AG04449 (cell line): ENCODE measurements at regions not wholly inside any gene's neighbourhood (a gene's known extent, or its start where the extent isn't known, plus 50 kb on each side); places are given as distances from the start of the nearest gene placed in this dataset.

ENCODE experiments used
- CTCF ChIA-PET: fragments of 350-600 bp; formaldehyde crosslinking; extraction: SDS; loops from one replicate; lab custom pipeline; 2021; ENCODE audit warnings: antibody characterized with exemption; lab: Yijun Ruan, JAX
- POLR2A ChIA-PET: fragments of 400-600, 350-600 bp; formaldehyde crosslinking; extraction: SDS; loops from one replicate; lab custom pipeline; 2020; ENCODE audit warnings: antibody characterized with exemption, inconsistent platforms; lab: Yijun Ruan, JAX
- DNase-seq: peaks from one replicate; pipeline ENCODE4 v3.0.0-alpha.2; 2010; ENCODE audit warnings: low read depth, low spot score
- H3K4me3 ChIP-seq: 2 replicates; pipeline ENCODE4 v1.5.1; 2011; ENCODE audit warnings: low read depth, mild to moderate bottlenecking, control low read depth, low read length
- CTCF ChIP-seq: IDR thresholded peaks from one replicate; pipeline ENCODE4 v1.5.1; 2011; ENCODE audit warnings: mild to moderate bottlenecking, moderate library complexity, low read length, control low read depth, inconsistent platforms; ENCODE audit not compliant: insufficient read depth; ENCODE audit errors: missing control alignments

DNA sequence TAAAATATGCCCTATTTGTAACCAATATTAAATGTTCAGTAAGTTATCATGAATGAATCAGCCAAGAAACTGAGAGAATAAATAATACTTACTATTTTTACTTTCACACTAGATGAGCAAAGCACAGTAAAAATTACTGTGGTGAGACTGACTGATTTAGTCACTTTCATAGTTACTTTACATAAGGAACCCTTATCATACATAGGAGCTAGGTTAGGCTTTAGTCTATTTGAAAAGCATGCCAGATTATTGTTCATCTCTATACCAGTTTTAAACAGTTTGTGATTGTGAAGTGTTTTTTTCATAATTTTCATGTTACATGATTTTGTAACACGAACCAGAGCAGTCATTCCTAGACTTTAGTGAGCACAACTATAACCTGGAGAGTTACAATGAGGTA lies 80.7 kb upstream of the MAGI2 start:
- ChIA-PET POLR2A (no interaction called here), CTCF (no interaction called here)
- no peak for DNase-seq
- no peak for TF ChIP-seq CTCF
- H3K4me3 ChIP-seq, result no peak overlapping the region

DNA sequence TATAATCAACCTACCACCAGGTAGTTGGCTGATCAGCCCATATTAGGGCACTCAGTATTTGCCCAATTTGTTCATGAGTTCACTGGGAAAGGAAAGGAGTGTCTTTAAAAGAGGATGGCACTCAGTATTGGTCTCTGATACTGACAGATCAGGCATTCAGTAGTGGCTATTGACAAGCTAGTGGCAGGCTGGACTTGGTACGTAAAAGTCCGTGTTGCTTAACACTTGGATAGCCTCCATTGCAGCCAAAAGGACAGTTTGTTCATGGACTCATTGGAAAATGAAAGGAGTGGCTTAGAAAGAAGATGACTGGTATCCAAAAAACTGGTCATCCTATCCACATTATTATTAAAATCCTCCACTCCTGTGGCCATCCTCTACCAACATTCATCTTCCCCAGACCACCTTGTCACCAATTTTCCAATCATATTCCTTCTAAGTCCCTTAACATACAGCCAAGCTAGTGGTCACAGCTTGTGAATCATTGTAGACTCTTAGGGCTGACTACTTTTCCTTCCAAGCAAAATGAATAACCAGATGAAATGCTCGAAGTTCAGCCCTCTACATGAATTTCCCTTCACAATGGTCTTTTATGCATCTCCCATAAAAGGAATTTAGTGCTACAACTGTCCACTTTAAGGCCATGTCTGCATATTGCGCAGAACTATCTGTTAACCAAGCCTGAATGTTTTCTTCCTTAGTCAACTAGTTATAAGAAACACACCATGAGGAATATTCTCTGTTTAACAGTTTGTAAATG lies 78.6 kb upstream of the MAGI2 start:
- no peak for DNase-seq

GRCh38 chr7:79531116-79531515 lies 77.6 kb upstream of the MAGI2 start:
- no peak for DNase-seq
- ChIA-PET CTCF (no interaction called here), POLR2A (no interaction called here)
- TF ChIP-seq CTCF, result no peak
- no peak overlapping the region for H3K4me3 ChIP-seq

More for the DNA sequence above, 78.6 kb upstream of the MAGI2 start:
- H3K4me3 ChIP-seq, result no peak overlapping the region
- CTCF ChIA-PET, result interaction anchor here (0.6 to 1.1 kb wide), 2 partner anchors 11 to 22 kb away, joined by 3 read pairs; no protein-coding TSS in a partner anchor
- POLR2A ChIA-PET, result no interaction called here
- TF ChIP-seq CTCF, result no peak

DNA sequence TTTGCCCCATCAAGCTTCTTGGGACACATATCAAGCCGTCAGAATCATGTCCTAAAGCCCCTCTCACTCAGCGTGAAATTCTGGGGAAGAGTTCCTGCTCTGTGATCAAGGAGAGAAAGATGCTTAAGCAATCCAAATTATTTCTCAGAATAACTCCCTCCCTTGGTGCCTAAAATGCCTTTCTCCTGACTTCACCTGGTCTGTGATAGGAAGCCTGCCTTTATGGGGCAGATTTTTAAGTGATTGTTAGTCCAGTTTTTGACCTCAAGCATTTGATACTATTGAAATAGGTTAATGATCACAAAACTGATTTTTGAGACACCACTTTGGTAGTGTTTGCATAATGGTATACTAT lies 76.4 kb upstream of the MAGI2 start:
- H3K4me3 ChIP-seq, result no peak overlapping the region
- ChIA-PET CTCF (no interaction called here), POLR2A (no interaction called here)
- TF ChIP-seq CTCF, result no peak
- DNase-seq, result no peak

DNA sequence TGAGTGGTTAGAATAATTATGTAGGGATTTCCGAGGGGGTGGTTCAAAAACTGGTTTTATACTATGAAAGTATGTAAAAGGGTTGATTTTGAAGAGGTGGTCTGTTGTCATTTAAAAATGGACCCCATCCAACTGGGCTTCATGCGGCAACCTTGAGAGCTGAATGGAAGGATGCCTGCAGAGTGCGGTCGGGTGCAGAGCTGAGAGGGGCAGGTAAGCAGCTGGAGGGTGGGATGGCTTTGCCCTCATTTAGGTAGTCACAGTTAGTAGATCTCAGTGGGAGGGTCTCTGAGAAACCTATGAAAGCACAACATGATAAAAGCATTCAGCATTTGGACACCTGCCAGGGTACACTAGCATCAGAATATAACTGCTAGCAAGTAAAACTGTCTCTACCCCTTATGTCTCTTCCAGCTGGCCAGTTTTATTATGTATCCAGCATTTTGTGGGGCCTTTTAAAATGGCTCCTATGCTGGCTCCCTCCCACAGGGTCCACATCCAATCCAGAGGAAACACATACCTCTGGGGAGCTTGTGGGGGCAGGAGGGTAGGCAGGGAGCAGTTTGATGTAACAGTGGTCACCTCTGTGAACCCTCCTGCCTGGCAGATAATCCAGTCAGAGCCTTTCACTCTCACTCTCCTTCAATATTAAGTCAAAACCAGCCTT lies 75.9 kb upstream of the MAGI2 start:
- CTCF ChIA-PET, result no interaction called here
- DNase-seq, result no peak
- no peak overlapping the region for H3K4me3 ChIP-seq
- TF ChIP-seq CTCF, result no peak
- POLR2A ChIA-PET, result no interaction called here

- ChIA-PET POLR2A (no interaction called here), CTCF (no interaction called here)
- no peak overlapping the region for H3K4me3 ChIP-seq
- DNase-seq, result no peak
- TF ChIP-seq CTCF, result no peak
Observed at GRCh38 chr7:79528421-79528820, 75.0 kb upstream of the MAGI2 start.
